K562 (cell line): ENCODE measurements at regions not wholly inside any gene's neighbourhood (a gene's known extent, or its start where the extent isn't known, plus 50 kb on each side); places are given as distances from the start of the nearest gene placed in this dataset.

Source experiments
- ATAC-seq: fragments of 200-7000 bp; cut with Tn5 transposase; 3 replicates; pipeline ENCODE4 v1.9.1; 2020; ENCODE audit warnings: moderate library complexity
- BruUV-seq: library from RNA; stranded (reverse); fragments of 400-500 nt; replicated peaks from 2 replicates; lab custom pipeline; 2021; lab: Mats Ljungman, UMichigan
- CTCF ChIA-PET: fragments of 300-600 bp; formaldehyde crosslinking; extraction: SDS; loops from one replicate; lab custom pipeline; 2021; ENCODE audit warnings: low intra/inter-chr PET ratio; lab: Yijun Ruan, JAX
- POLR2A ChIA-PET: fragments of 300-600, 350-650 bp; sonication (Branson Sonifier 250); formaldehyde crosslinking; extraction: SDS; loops from one replicate; lab custom pipeline; 2021; ENCODE audit warnings: antibody characterized with exemption, inconsistent platforms; lab: Yijun Ruan, JAX
- DNase-seq, 4 experiments: peaks; one replicate each; pipeline versions ENCODE4 v3.0.0 to v3.0.0-alpha.2; 2011 to 2018; ENCODE audit warnings: low spot score in 3 of 4, mixed read lengths in 3 of 4; ENCODE audit errors: extremely low read depth in 1 of 4
- FAIRE-seq: peaks from 2 replicates; lab custom pipeline; 2011; peaks lifted over from hg19 to GRCh38; lab: Jason Lieb, UNC
- H2AFZ ChIP-seq: 2 replicates; pipeline ENCODE4 v1.6.0; 2011; ENCODE audit warnings: low read depth, low read length, control low read depth, inconsistent platforms
- H3K27ac ChIP-seq: fragments of 200-600 bp; 3 replicates; pipeline ENCODE4 v1.8.0; 2011; ENCODE audit warnings: low read depth, mild to moderate bottlenecking, control low read depth, inconsistent platforms, low read length, moderate library complexity, mixed read lengths; ENCODE audit errors: extremely low read depth
- H3K27me3 ChIP-seq, 2 experiments: fragments of 300-600 bp in 1 of 2; 2 replicates in 1 of 2; 3 replicates in 1 of 2; pipeline versions ENCODE4 v1.6.0 to v1.8.0; 2011; ENCODE audit warnings: inconsistent platforms in 2 of 2, low read length in 2 of 2, mild to moderate bottlenecking in 1 of 2, mixed read lengths in 1 of 2, moderate library complexity in 1 of 2; ENCODE audit not compliant: control insufficient read depth in 2 of 2, insufficient read depth in 2 of 2
- H3K36me3 ChIP-seq: fragments of 300-600 bp; 3 replicates; pipeline ENCODE4 v1.8.0; 2011; ENCODE audit warnings: mild to moderate bottlenecking, low read length, inconsistent platforms; ENCODE audit not compliant: control insufficient read depth, insufficient read depth
- H3K4me1 ChIP-seq, 2 experiments: fragments of 200-600 bp in 1 of 2; replicated peaks in 1 of 2; 2 replicates in 1 of 2; 3 replicates in 1 of 2; pipeline versions ENCODE4 v1.5.1 to v1.8.0; 2011; ENCODE audit warnings: inconsistent platforms in 2 of 2, low read length in 2 of 2, mild to moderate bottlenecking in 1 of 2, mixed read lengths in 1 of 2, moderate library complexity in 1 of 2; ENCODE audit not compliant: control insufficient read depth in 2 of 2, insufficient read depth in 2 of 2
- H3K4me2 ChIP-seq: 2 replicates; pipeline ENCODE4 v1.6.1; 2011; ENCODE audit warnings: low read length, control low read depth, inconsistent platforms, mixed read lengths; ENCODE audit not compliant: insufficient read depth
- H3K4me3 ChIP-seq: fragments of 200-600 bp; sonication (generic), shearing (Covaris generic); 2 replicates; pipeline ENCODE4 v1.5.1; 2016; ENCODE audit warnings: control low read depth, inconsistent platforms
- H3K79me2 ChIP-seq: fragments of 200-600 bp; 3 replicates; pipeline ENCODE4 v1.8.0; 2011; ENCODE audit warnings: low read length, inconsistent platforms; ENCODE audit not compliant: control insufficient read depth, insufficient read depth
- H3K9ac ChIP-seq, 2 experiments: 2 replicates each; pipeline versions ENCODE4 v1.6.0 to v1.6.1; 2011; ENCODE audit warnings: low read depth in 2 of 2, low read length in 2 of 2, control low read depth in 1 of 2, inconsistent platforms in 1 of 2, mild to moderate bottlenecking in 1 of 2, mixed read lengths in 1 of 2; ENCODE audit not compliant: insufficient read depth in 1 of 2
- H3K9me1 ChIP-seq: one replicate; pipeline ENCODE4 v1.6.0; 2011; ENCODE audit warnings: inconsistent platforms, mild to moderate bottlenecking, low read length, moderate library complexity; ENCODE audit not compliant: control insufficient read depth, insufficient read depth
- H3K9me3 ChIP-seq: replicated peaks from 2 replicates; pipeline ENCODE4 v1.5.1; 2011; ENCODE audit warnings: low read depth, low read length, inconsistent platforms; ENCODE audit not compliant: control insufficient read depth, insufficient read depth
- H4K20me1 ChIP-seq: replicated peaks from 2 replicates; pipeline ENCODE4 v1.6.1; 2011; ENCODE audit warnings: low read length, inconsistent platforms, mixed read lengths; ENCODE audit not compliant: control insufficient read depth, insufficient read depth
- ARID2 ChIP-seq: fragments of 450-650 bp; IDR thresholded peaks from 2 replicates; pipeline ENCODE4 v1.6.1; 2017; ENCODE audit warnings: antibody characterized with exemption, mild to moderate bottlenecking
- HNRNPH1 ChIP-seq: fragments of 200-400 bp; formaldehyde crosslinking; optimal IDR thresholded peaks from 2 replicates; pipeline ENCODE3; 2017; ENCODE audit warnings: low read depth, mild to moderate bottlenecking, low read length, moderate library complexity
- KDM1A ChIP-seq, 2 experiments: fragments of 450-650 bp; IDR thresholded peaks; 2 replicates each; pipeline ENCODE4 v1.6.1; 2016; ENCODE audit warnings: mild to moderate bottlenecking in 2 of 2
- RBM25 ChIP-seq: fragments of 200-400 bp; formaldehyde crosslinking; IDR thresholded peaks from 2 replicates; pipeline ENCODE4 v1.6.1; 2018; ENCODE audit warnings: low read length, low read depth, moderate library complexity; ENCODE audit not compliant: severe bottlenecking
- WGBS: fragments of 100-300 bp; shearing (Covaris generic); methylation state at CpG from one replicate; pipeline ENCODE4 v1.1.6; 2016; ENCODE audit warnings: low coverage, mixed read lengths; ENCODE audit not compliant: insufficient coverage; ENCODE audit errors: missing lambda C conversion rate; 5-methylcytosine and 5-hydroxymethylcytosine counted together
- in situ Hi-C: fragments of 300-500 bp; cut with MboI; formaldehyde crosslinking; loops from 4 replicates; pipeline ENCODE4 v1.15.0; 2018; ENCODE audit warnings: inconsistent platforms, mixed read lengths
- intact Hi-C: fragments of 100-400 bp; cut with micrococcal nuclease; formaldehyde crosslinking; loops from 2 replicates; pipeline ENCODE4 v1.14.2; 2022
- TF ChIP-seq, protein P1 (sequence below), 2 experiments: fragments of 450-650 bp; IDR thresholded peaks; 2 replicates each; pipeline ENCODE4 v1.6.1; 2016

DNA sequence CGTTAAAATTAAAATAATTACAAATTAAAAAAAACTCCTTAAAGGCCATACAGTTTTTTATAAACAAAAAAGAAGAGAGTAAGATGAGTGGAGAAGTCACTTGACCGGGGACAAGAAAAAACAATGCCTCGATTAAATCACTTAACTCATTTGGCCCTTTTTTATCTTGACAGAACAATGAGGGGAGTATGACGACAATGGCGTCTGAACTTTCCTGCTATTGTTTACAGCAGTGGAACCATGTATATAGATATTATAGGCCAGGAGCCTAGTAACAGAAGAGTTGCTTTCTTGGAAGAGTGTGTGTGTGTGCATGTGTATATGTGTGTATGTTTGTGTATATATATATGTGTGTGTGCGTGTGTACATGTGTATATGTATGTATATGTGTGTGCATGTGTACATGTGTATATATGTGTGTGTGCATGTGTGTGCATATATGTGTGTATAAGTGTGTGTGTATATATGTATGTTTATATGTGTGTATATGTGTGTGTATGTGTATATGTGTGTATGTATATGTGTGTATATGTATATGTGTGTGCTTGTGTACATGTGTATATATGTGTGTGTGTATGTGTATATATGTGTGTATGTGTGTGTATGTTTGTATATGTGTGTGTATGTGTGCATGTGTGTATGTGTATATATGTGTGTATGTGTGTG, 153.4 kb upstream of the FAT1 start:
- no peak overlapping the region for H3K4me2 ChIP-seq
- H3K36me3 ChIP-seq: peaks cover 3% of the 10 kb centered on the region; the same call in 2 of the 3 replicates
- no peak overlapping the region for H3K9ac ChIP-seq
- DNase-seq (no peak), ATAC-seq (no peak), FAIRE-seq (peak; percentile 26)
- H3K27me3 ChIP-seq: no peaks in the 10 kb centered on the region
- no TSS peak for BruUV-seq
- no peak overlapping the region for H2AFZ ChIP-seq
- 67% methylated on average over 6 of the region's 6 CpGs for WGBS
- H3K27ac ChIP-seq: no peak overlapping the region
- no peaks in the 10 kb centered on the region for H4K20me1 ChIP-seq
- intact Hi-C loops (no loop called here), in situ Hi-C loops (no loop called here)
- H3K4me1 ChIP-seq: no peaks in the 10 kb centered on the region
- CTCF ChIA-PET: no interaction called here
- H3K79me2 ChIP-seq: no peaks in the 10 kb centered on the region
- TF ChIP-seq, protein P1, sequence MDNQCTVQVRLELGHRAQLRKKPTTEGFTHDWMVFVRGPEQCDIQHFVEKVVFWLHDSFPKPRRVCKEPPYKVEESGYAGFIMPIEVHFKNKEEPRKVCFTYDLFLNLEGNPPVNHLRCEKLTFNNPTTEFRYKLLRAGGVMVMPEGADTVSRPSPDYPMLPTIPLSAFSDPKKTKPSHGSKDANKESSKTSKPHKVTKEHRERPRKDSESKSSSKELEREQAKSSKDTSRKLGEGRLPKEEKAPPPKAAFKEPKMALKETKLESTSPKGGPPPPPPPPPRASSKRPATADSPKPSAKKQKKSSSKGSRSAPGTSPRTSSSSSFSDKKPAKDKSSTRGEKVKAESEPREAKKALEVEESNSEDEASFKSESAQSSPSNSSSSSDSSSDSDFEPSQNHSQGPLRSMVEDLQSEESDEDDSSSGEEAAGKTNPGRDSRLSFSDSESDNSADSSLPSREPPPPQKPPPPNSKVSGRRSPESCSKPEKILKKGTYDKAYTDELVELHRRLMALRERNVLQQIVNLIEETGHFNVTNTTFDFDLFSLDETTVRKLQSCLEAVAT (IDR thresholded peaks at IDR 0.05): no peak
- TF ChIP-seq ARID2 (peak; percentile 68; the same call in 1 of the 2 replicates), RBM25 (no peak), HNRNPH1 (no peak), KDM1A (IDR thresholded peaks at IDR 0.05) (peak in 1 of 2 experiments; percentile 88; a peak in 2 of 4 replicates)
- POLR2A ChIA-PET: no interaction called here
- H3K9me3 ChIP-seq: 0 out of 2 replicates have a peak, but pooled peaks cover 2% of the 10 kb centered on the region
- H3K9me1 ChIP-seq: no peaks in the 10 kb centered on the region
- no peak overlapping the region for H3K4me3 ChIP-seq
